ENCODE measurements at regions not wholly inside any gene's neighbourhood (a gene's known extent, or its start where the extent isn't known, plus 50 kb on each side); places are given as distances from the start of the nearest gene placed in this dataset.
A peak's percentile ranks its signal among the peaks of the same experiment; 100 is the strongest.

GRCh38 chr10:59557642-59558041 lies 152.0 kb downstream of the SLC16A9 start:
- no peak overlapping the region; the same call in 1 of the 2 replicates for H3K9ac ChIP-seq (ENCODE audit: low read length)
- H3K4me3 ChIP-seq (ENCODE audit: low read length) = peak overlapping the region; percentile 23; the same call in 1 of the 2 replicates
- H3K9me3 ChIP-seq (ENCODE audit: insufficient read depth, low read length) = no peaks in the 10 kb centered on the region
- no peaks in the 10 kb centered on the region for H3K27me3 ChIP-seq (ENCODE audit: low read depth, low read length)
- peak overlapping the region; percentile 59 for H3K4me2 ChIP-seq (ENCODE audit: low read length)
- no peak for TF ChIP-seq EZH2phosphoT487 (IDR thresholded peaks at IDR 0.05; ENCODE audit: low read depth)
- TF ChIP-seq, protein P1, sequence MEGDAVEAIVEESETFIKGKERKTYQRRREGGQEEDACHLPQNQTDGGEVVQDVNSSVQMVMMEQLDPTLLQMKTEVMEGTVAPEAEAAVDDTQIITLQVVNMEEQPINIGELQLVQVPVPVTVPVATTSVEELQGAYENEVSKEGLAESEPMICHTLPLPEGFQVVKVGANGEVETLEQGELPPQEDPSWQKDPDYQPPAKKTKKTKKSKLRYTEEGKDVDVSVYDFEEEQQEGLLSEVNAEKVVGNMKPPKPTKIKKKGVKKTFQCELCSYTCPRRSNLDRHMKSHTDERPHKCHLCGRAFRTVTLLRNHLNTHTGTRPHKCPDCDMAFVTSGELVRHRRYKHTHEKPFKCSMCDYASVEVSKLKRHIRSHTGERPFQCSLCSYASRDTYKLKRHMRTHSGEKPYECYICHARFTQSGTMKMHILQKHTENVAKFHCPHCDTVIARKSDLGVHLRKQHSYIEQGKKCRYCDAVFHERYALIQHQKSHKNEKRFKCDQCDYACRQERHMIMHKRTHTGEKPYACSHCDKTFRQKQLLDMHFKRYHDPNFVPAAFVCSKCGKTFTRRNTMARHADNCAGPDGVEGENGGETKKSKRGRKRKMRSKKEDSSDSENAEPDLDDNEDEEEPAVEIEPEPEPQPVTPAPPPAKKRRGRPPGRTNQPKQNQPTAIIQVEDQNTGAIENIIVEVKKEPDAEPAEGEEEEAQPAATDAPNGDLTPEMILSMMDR (IDR thresholded peaks at IDR 0.05; ENCODE audit: low read depth, low read length) = no peak
- no peaks in the 10 kb centered on the region for H4K20me1 ChIP-seq (ENCODE audit: insufficient read depth, low read length)
- no peak overlapping the region; the same call in 1 of the 2 replicates for H3K27ac ChIP-seq (ENCODE audit: low read length)
- H2AFZ ChIP-seq (ENCODE audit: low read depth, low read length) = peak overlapping the region; percentile 46; the same call in 1 of the 2 replicates
- H3K79me2 ChIP-seq (ENCODE audit: low read length) = no peaks in the 10 kb centered on the region
- peaks cover 19% of the 10 kb centered on the region for H3K4me1 ChIP-seq (ENCODE audit: low read length)
- no peaks in the 10 kb centered on the region for H3K36me3 ChIP-seq (replicated peaks; ENCODE audit: low read depth, low read length)

GRCh38 chr10:59557052-59557451 lies 152.6 kb downstream of the SLC16A9 start:
- no peak overlapping the region for H3K27ac ChIP-seq (ENCODE audit: low read length)
- H3K9ac ChIP-seq (ENCODE audit: low read length) = no peak overlapping the region
- H3K4me1 ChIP-seq (ENCODE audit: low read length) = peaks cover 25% of the 10 kb centered on the region
- no peaks in the 10 kb centered on the region for H3K36me3 ChIP-seq (replicated peaks; ENCODE audit: low read depth, low read length)
- no peak for TF ChIP-seq EZH2phosphoT487 (IDR thresholded peaks at IDR 0.05; ENCODE audit: low read depth)
- TF ChIP-seq, protein P1 (IDR thresholded peaks at IDR 0.05; ENCODE audit: low read depth, low read length) = no peak
- H3K27me3 ChIP-seq (ENCODE audit: low read depth, low read length) = no peaks in the 10 kb centered on the region
- no peak overlapping the region for H3K4me2 ChIP-seq (ENCODE audit: low read length)
- no peak overlapping the region for H2AFZ ChIP-seq (ENCODE audit: low read depth, low read length)
- no peaks in the 10 kb centered on the region for H3K9me3 ChIP-seq (ENCODE audit: insufficient read depth, low read length)
- H3K79me2 ChIP-seq (ENCODE audit: low read length) = no peaks in the 10 kb centered on the region
- no peak overlapping the region for H3K4me3 ChIP-seq (ENCODE audit: low read length)
- H4K20me1 ChIP-seq (ENCODE audit: insufficient read depth, low read length) = no peaks in the 10 kb centered on the region

GRCh38 chr10:59553162-59553900 lies 156.3 kb downstream of the SLC16A9 start:
- H3K4me3 ChIP-seq (ENCODE audit: low read length) = no peak overlapping the region
- H3K36me3 ChIP-seq (replicated peaks; ENCODE audit: low read depth, low read length) = no peaks in the 10 kb centered on the region
- H3K79me2 ChIP-seq (ENCODE audit: low read length) = no peaks in the 10 kb centered on the region
- H3K9ac ChIP-seq (ENCODE audit: low read length) = no peak overlapping the region
- H4K20me1 ChIP-seq (ENCODE audit: insufficient read depth, low read length) = no peaks in the 10 kb centered on the region
- no peaks in the 10 kb centered on the region for H3K27me3 ChIP-seq (ENCODE audit: low read depth, low read length)
- no peaks in the 10 kb centered on the region for H3K9me3 ChIP-seq (ENCODE audit: insufficient read depth, low read length)
- no peak overlapping the region for H2AFZ ChIP-seq (ENCODE audit: low read depth, low read length)
- no peak overlapping the region for H3K27ac ChIP-seq (ENCODE audit: low read length)
- TF ChIP-seq, protein P1 (IDR thresholded peaks at IDR 0.05; ENCODE audit: low read depth, low read length) = no peak
- no peak for TF ChIP-seq EZH2phosphoT487 (IDR thresholded peaks at IDR 0.05; ENCODE audit: low read depth)
- peaks cover 19% of the 10 kb centered on the region for H3K4me1 ChIP-seq (ENCODE audit: low read length)
- H3K4me2 ChIP-seq (ENCODE audit: low read length) = no peak overlapping the region

DNA sequence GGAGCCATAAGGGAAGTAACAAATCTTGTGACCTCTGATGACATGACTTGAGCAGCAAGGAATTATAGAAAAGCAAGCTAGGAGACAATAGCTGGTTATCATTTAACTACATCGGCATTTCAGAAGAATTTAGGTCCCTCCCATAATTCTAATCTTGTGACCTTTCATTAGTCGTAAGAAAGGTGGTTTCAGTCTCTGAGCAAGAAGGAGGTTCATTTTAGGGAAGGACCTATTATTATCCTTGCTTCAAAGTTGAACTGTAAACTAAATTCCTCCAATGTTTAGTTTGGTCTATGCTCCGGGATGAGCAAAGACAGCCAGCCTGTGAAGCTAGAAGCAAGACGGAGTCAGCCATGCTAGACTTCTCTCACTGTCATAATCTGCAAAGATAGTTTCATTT lies 159.6 kb downstream of the SLC16A9 start:
- Histone ChIP-seq H3K4me1 (ENCODE audit: low read length) (0 out of 2 replicates have a peak, but pooled peaks cover 7% of the 10 kb centered on the region), H3K4me3 (ENCODE audit: low read length) (no peak overlapping the region), H3K79me2 (ENCODE audit: low read length) (no peaks in the 10 kb centered on the region), H3K27ac (ENCODE audit: low read length) (no peak overlapping the region), H2AFZ (ENCODE audit: low read depth, low read length) (no peak overlapping the region), H3K9ac (ENCODE audit: low read length) (no peak overlapping the region), H3K36me3 (replicated peaks; ENCODE audit: low read depth, low read length) (no peaks in the 10 kb centered on the region), H3K9me3 (ENCODE audit: insufficient read depth, low read length) (no peaks in the 10 kb centered on the region), H3K4me2 (ENCODE audit: low read length) (no peak overlapping the region), H4K20me1 (ENCODE audit: insufficient read depth, low read length) (no peaks in the 10 kb centered on the region), H3K27me3 (ENCODE audit: low read depth, low read length) (no peaks in the 10 kb centered on the region)
- TF ChIP-seq EZH2phosphoT487 (IDR thresholded peaks at IDR 0.05; ENCODE audit: low read depth) = no peak
- TF ChIP-seq, protein P1 (IDR thresholded peaks at IDR 0.05; ENCODE audit: low read depth, low read length) = no peak

Data from OCI-LY3 (cell line).